Astrocyte (in vitro differentiated cells and primary cell): ENCODE measurements at regions not wholly inside any gene's neighbourhood (a gene's known extent, or its start where the extent isn't known, plus 50 kb on each side); places are given as distances from the start of the nearest gene placed in this dataset.

Experiments used
- EZH2 ChIP-seq: IDR thresholded peaks from 2 replicates; pipeline ENCODE4 v1.6.1; 2012; ENCODE audit warnings: mild to moderate bottlenecking, low read length, inconsistent platforms; ENCODE audit not compliant: insufficient read depth
- TF ChIP-seq, protein P1 (sequence below): IDR thresholded peaks from 2 replicates; pipeline ENCODE4 v1.5.1; 2011; ENCODE audit warnings: low read depth, mild to moderate bottlenecking, inconsistent platforms, low read length, moderate library complexity; ENCODE audit not compliant: insufficient read depth

DNA sequence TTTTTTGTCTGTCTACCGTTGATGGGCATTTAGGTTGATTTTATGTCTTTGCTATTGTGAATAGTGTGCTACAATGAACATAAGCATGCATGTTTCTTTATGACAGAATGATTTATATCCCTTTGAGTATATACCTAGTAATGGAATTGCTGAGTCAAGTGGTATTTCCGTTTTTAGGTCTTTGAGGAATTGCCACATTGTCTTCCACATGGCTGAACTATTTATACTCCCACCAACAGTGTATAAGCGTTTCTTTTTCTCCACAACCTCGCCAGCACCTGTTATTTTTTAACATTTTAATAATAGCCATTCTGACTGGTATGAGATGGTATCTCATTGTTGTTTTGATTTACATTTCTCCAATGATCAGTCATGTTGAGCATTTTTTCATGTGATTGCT is 89.6 kb upstream of the GALNT15 start:
- TF ChIP-seq, protein P1, sequence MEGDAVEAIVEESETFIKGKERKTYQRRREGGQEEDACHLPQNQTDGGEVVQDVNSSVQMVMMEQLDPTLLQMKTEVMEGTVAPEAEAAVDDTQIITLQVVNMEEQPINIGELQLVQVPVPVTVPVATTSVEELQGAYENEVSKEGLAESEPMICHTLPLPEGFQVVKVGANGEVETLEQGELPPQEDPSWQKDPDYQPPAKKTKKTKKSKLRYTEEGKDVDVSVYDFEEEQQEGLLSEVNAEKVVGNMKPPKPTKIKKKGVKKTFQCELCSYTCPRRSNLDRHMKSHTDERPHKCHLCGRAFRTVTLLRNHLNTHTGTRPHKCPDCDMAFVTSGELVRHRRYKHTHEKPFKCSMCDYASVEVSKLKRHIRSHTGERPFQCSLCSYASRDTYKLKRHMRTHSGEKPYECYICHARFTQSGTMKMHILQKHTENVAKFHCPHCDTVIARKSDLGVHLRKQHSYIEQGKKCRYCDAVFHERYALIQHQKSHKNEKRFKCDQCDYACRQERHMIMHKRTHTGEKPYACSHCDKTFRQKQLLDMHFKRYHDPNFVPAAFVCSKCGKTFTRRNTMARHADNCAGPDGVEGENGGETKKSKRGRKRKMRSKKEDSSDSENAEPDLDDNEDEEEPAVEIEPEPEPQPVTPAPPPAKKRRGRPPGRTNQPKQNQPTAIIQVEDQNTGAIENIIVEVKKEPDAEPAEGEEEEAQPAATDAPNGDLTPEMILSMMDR: no peak
- no peak for TF ChIP-seq EZH2
